Activated CD4-positive, alpha-beta T cell treated with anti-CD3 and anti-CD28 coated beads, Interleukin-2, amount 10 ng/mL, durations not matched to agents 24 days and 14 days (primary cell): ENCODE measurements at regions not wholly inside any gene's neighbourhood (a gene's known extent, or its start where the extent isn't known, plus 50 kb on each side); places are given as distances from the start of the nearest gene placed in this dataset.
A peak's percentile ranks its signal among the peaks of the same experiment; 100 is the strongest.

Experiments used
- DNase-seq: peaks from one replicate; pipeline ENCODE4 v3.0.0; 2022
- H3K27ac Mint-ChIP-seq: one replicate; pipeline ENCODE4 v1.8.0; 2022; ENCODE audit warnings: mild to moderate bottlenecking, mixed read lengths
- H3K27me3 Mint-ChIP-seq: one replicate; pipeline ENCODE4 v1.8.0; 2022; ENCODE audit warnings: mixed read lengths
- H3K36me3 Mint-ChIP-seq: one replicate; pipeline ENCODE4 v1.8.0; 2022; ENCODE audit warnings: low read depth, mild to moderate bottlenecking, mixed read lengths
- H3K4me1 Mint-ChIP-seq: one replicate; pipeline ENCODE4 v1.8.0; 2021; ENCODE audit warnings: mixed read lengths
- H3K4me3 Mint-ChIP-seq: one replicate; pipeline ENCODE4 v1.8.0; 2022; ENCODE audit warnings: mild to moderate bottlenecking, moderate library complexity, mixed read lengths
- H3K9me3 Mint-ChIP-seq: one replicate; pipeline ENCODE4 v1.8.0; 2021; ENCODE audit warnings: mixed read lengths
- intact Hi-C: fragments of 100-400 bp; cut with micrococcal nuclease; formaldehyde crosslinking; loops from one replicate; pipeline ENCODE4 v1.15.1; 2023

DNA sequence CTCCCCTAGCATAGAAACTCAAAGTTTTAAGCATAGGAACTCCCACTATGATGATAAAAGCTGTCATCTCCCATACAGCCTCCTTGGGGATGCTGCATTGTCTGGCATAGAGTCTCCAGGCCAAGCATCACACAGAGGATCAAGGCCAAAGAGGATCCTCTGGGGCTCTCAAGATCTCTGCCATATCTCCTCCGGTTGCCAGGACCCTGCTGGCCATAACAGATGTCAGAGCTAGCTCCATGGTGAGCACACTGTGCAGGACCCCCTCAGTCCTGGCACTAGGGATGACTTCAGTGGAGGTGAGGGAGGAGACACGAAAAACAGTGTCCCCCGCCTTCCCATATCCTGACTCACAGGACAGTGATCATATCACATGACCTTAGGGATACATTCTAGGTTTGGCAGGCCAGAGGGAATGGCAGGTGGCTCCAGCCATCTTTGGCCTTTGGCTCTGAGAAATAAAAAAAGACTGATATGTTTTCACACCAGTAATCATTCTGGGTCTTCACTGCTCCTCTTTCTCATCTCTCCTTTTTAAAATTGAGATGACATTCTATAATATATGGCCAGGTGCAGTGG, 235.0 kb downstream of the MYCN start:
- DNase-seq, result no peak
- Mint-ChIP-seq H3K4me3 (no peak overlapping the region), H3K27ac (no peak overlapping the region), H3K27me3 (no peaks in the 10 kb centered on the region), H3K9me3 (no peaks in the 10 kb centered on the region), H3K4me1 (no peaks in the 10 kb centered on the region), H3K36me3 (no peaks in the 10 kb centered on the region)
- intact Hi-C loops, result no loop called here

- Mint-ChIP-seq H3K4me1 (no peaks in the 10 kb centered on the region), H3K4me3 (no peak overlapping the region), H3K27ac (no peak overlapping the region), H3K9me3 (no peaks in the 10 kb centered on the region), H3K36me3 (no peaks in the 10 kb centered on the region), H3K27me3 (no peaks in the 10 kb centered on the region)
- intact Hi-C loops, result no loop called here
- DNase-seq, result no peak
Measured at GRCh38 chr2:16174693-16175045, 234.3 kb downstream of the MYCN start.

DNA sequence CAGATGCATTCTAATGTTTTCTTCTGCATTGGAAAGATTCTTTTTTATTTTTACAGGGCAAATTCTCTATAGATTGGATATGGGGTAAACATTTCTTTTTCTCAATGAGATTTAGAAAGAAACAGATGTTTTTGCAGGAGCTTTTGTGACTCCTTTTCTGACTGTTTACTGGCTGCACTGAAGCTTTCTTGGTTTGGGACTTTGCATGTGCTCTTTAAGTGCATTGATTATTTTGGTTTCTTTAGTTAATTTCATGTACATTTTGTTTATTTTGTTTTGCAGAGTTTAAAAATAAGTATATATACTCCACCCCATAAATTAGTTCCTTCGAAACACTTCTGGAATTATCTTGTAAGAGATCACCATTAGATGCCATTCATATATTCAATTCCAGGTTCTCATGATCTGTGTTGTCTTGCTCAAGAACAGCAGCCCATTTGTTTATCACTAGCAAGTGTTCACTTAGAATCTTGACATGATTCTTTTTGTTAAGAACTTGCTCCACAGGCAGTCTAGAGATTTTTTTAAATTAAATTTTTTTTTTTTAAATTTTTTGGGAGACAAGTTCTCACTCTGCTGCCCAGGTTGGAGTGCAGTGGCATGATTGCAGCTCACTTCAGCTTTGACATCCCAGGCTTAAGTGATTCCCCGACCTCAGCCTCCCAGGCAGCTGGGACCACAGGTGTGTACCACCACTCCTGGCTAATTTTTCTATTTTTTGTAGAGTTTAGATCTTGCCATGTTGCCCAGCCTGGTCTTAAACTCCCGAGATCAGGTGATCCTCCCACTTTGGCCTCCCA, 233.7 kb downstream of the MYCN start:
- H3K36me3 Mint-ChIP-seq, result no peaks in the 10 kb centered on the region
- no peaks in the 10 kb centered on the region for H3K9me3 Mint-ChIP-seq
- DNase-seq, result no peak
- no peak overlapping the region for H3K4me3 Mint-ChIP-seq
- intact Hi-C loops, result no loop called here
- no peaks in the 10 kb centered on the region for H3K27me3 Mint-ChIP-seq
- H3K27ac Mint-ChIP-seq, result no peak overlapping the region
- no peaks in the 10 kb centered on the region for H3K4me1 Mint-ChIP-seq

- Mint-ChIP-seq H3K9me3 (no peaks in the 10 kb centered on the region), H3K36me3 (no peaks in the 10 kb centered on the region), H3K4me1 (no peaks in the 10 kb centered on the region), H3K27me3 (no peaks in the 10 kb centered on the region), H3K27ac (no peak overlapping the region), H3K4me3 (no peak overlapping the region)
- intact Hi-C loops, result no loop called here
- DNase-seq, result no peak
Measured at GRCh38 chr2:16172324-16173175, 232.2 kb downstream of the MYCN start.

DNA sequence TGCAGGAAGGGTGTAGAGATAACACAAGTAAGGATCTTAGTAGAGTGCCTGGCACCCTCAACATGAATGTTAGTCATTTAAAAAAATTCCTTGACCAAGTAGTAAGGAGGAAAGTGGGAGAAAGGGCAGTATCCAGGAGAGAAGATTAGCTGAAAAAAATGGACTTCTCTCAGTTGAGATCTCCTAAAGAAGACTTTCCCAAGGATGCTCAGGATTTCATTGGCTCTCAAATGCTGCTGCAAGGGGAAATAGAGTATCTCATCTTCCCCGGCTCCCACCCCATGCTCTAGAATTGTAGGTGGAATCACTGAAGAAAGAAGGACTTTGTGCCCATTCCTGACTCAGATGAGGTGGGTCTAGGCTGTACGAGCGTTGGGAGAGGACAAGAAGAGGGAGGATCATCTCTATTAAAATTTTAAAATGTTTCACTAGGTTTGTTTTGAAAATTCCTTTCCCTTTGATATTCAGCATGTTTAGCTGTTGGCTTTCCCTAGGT, 231.1 kb downstream of the MYCN start:
- Mint-ChIP-seq H3K27me3 (no peaks in the 10 kb centered on the region), H3K36me3 (no peaks in the 10 kb centered on the region)

GRCh38 chr2:16170675-16171424, 230.5 kb downstream of the MYCN start:
- H3K27me3 Mint-ChIP-seq, result no peaks in the 10 kb centered on the region
- H3K9me3 Mint-ChIP-seq, result no peaks in the 10 kb centered on the region
- no peak for DNase-seq
- H3K36me3 Mint-ChIP-seq, result no peaks in the 10 kb centered on the region
- no peak overlapping the region for H3K4me3 Mint-ChIP-seq
- H3K4me1 Mint-ChIP-seq, result no peaks in the 10 kb centered on the region
- intact Hi-C loops, result no loop called here
- no peak overlapping the region for H3K27ac Mint-ChIP-seq

More for the DNA sequence above, 231.1 kb downstream of the MYCN start:
- DNase-seq, result no peak
- Mint-ChIP-seq H3K27ac (no peak overlapping the region), H3K4me1 (no peaks in the 10 kb centered on the region), H3K9me3 (no peaks in the 10 kb centered on the region), H3K4me3 (no peak overlapping the region)
- intact Hi-C loops, result no loop called here

- intact Hi-C loops, result no loop called here
- no peaks in the 10 kb centered on the region for H3K4me1 Mint-ChIP-seq
- no peak overlapping the region for H3K27ac Mint-ChIP-seq
- H3K27me3 Mint-ChIP-seq, result no peaks in the 10 kb centered on the region
- no peak overlapping the region for H3K4me3 Mint-ChIP-seq
- DNase-seq, result no peak
- H3K36me3 Mint-ChIP-seq, result no peaks in the 10 kb centered on the region
- H3K9me3 Mint-ChIP-seq, result no peaks in the 10 kb centered on the region
Measured at GRCh38 chr2:16169381-16169960, 229.1 kb downstream of the MYCN start.

DNA sequence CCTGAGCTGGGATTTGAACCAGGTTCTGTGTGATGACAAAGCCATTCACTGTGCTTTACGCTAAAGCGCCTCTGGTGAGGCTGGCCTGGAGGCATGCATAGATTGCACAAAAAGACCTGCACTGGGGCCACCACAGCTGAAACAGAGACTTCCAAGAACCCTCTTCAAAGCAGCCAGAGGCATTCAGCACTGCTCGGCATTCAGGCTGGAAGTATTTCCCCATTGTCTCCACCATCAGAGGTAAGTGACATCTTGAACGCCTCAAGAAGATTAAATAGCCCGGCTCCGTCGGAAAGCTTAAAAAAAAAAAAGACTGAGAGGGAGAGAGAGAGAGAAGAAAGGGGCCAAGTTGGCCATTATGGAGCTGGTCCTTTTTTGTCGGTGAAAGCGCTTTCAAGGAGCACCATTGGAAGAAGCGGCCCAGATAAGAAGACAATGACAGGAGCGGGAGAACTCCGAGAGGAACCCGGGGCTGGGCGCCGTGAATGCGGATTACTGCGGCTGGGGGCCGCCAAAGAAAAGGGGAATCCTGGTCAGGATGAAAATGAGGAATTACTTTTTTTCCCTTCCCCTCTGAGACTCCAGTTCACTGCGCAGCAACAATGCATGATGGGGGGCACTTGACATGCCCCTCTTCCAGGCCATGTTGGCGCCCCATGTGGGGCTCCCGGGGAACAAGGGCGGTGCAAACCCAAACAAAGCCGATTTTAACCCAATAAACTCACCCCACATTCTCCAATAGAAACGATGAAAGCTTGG, 228.3 kb downstream of the MYCN start:
- H3K27ac Mint-ChIP-seq, result no peak overlapping the region
- intact Hi-C loops, result no loop called here
- H3K4me3 Mint-ChIP-seq, result no peak overlapping the region
- H3K9me3 Mint-ChIP-seq, result no peaks in the 10 kb centered on the region
- peak; percentile 33 for DNase-seq
- H3K36me3 Mint-ChIP-seq, result no peaks in the 10 kb centered on the region
- no peaks in the 10 kb centered on the region for H3K4me1 Mint-ChIP-seq
- no peaks in the 10 kb centered on the region for H3K27me3 Mint-ChIP-seq

DNA sequence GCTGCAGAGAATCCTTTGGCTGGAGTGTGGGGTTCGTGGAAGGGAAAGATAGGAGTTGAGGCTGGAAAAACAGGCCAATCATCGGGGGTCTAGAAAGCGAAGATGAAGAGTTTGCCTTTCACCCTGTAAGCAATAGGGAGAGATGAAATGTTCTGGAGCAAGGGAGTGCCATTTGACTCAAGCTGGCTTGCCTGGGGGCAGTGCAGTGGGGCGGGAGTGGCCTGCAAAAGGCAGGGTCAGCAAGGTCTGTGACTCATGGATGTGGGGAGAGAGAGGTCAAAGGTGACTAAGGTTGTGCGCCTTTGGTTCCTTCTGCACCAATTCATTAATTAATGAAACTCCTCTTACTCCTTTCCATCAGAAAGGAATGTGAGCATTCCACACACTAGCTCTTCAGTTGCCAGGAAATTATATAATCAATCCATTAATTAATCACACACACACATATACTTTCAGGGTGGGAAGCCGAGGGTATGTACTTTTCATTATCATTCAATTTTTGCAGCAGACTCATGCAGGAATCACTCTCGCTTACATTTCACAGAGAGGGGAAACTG, 227.6 kb downstream of the MYCN start:
- Mint-ChIP-seq H3K4me1 (no peaks in the 10 kb centered on the region), H3K9me3 (no peaks in the 10 kb centered on the region), H3K27ac (no peak overlapping the region), H3K27me3 (no peaks in the 10 kb centered on the region), H3K4me3 (no peak overlapping the region), H3K36me3 (no peaks in the 10 kb centered on the region)
- intact Hi-C loops, result no loop called here
- peak; percentile 30 for DNase-seq

DNA sequence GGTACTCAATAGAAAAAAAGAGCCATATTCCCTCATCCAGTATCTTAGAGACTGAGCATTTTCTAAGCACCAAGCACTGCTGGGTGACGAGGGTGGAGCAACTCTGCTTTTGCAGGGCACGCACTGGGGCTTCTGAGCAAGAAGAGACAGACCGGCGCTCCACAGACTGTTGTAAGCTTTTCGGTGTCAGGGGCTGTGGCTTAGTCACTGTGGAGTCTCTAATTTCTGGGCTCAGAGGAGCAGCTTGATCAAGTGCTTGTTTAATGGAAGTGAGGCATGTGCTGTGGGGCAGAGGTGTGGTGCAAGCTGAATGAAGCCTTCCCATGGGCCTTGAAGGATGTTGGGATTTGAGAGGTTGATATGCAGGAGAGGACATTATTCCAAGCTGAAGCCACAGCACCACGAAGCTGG, 227.1 kb downstream of the MYCN start:
- Mint-ChIP-seq H3K36me3 (no peaks in the 10 kb centered on the region), H3K27me3 (no peaks in the 10 kb centered on the region), H3K4me1 (no peaks in the 10 kb centered on the region), H3K4me3 (no peak overlapping the region), H3K9me3 (no peaks in the 10 kb centered on the region), H3K27ac (no peak overlapping the region)
- intact Hi-C loops, result no loop called here
- DNase-seq, result peak; percentile 31

DNA sequence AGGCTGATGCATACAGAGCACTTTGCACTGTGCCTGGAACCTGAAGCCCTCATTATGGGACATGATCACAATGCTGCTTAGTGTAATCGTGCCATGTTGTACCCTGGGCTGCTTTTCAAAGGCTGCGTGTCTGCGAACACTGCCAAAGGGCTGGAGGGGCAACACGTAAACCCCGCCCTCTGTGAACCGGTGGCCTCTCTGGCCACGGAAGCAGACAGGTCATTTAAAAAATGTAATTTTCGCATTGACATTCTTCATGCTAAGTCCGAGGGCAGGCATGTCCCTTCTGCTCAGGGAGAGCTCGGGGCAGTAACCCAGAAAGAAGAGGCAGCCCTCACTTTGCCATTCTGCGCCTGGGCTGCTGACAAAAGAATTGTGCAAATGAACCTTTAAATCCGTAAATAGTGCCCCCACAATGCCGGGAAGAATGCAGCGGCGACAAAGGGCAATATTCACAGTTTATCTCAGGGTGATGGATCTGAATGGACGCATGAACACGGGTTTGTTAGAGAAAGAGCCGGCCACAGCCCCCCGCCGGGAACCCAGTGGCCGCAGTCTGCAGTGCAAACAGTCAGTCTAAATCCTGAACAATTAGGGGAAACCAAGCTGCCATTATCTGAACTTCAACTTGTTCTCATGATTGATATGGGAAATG, 226.1 kb downstream of the MYCN start:
- H3K4me3 Mint-ChIP-seq, result no peak overlapping the region
- intact Hi-C loops, result no loop called here
- DNase-seq, result peak; percentile 31
- no peaks in the 10 kb centered on the region for H3K9me3 Mint-ChIP-seq
- H3K27me3 Mint-ChIP-seq, result no peaks in the 10 kb centered on the region
- no peaks in the 10 kb centered on the region for H3K4me1 Mint-ChIP-seq
- no peaks in the 10 kb centered on the region for H3K36me3 Mint-ChIP-seq
- H3K27ac Mint-ChIP-seq, result no peak overlapping the region

DNA sequence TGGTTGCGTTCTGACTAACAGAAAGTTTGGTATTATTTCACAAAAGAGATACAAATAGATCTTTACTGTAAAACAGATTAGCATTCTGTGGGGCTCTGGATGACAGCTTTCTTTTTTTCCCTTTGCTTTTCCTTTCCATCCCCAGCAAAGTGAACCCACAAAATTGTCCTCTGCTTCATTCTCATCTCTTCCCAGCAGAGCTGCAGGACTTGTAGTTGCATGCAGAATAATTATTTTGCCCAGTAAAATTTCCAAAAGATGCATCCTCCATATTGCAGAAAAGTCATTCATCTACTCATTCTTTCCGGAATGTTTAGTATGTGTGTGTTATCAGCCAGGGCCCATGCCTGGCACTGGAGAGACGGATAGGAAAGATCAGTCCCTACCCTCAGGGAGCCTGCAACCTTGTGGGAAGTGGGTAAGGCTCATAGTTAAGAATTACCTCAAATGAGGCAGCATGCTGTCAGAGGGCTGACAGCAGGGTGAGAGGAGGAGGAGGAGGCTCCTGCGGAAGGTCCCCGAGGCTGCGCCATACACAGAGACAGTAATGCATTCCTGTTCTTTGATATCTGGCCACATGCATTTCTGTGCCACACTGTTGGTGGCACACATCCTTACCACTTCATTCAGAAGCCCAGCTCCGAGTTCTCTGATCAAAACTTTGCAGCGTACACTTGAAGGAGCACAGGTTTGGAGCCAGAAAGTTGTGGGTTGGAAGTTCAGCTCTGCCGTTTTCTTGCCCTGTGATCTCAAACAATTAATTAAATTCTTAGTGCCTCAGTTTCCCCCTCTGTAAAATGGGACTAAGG, 225.4 kb downstream of the MYCN start:
- H3K27ac Mint-ChIP-seq, result no peak overlapping the region
- no peaks in the 10 kb centered on the region for H3K4me1 Mint-ChIP-seq
- no peaks in the 10 kb centered on the region for H3K36me3 Mint-ChIP-seq
- no peak overlapping the region for H3K4me3 Mint-ChIP-seq
- no peaks in the 10 kb centered on the region for H3K27me3 Mint-ChIP-seq
- no peaks in the 10 kb centered on the region for H3K9me3 Mint-ChIP-seq
- DNase-seq, result peak; percentile 15
- intact Hi-C loops, result no loop called here
